Esophagus squamous epithelium (tissue), 5 donors: ENCODE measurements at regions not wholly inside any gene's neighbourhood (a gene's known extent, or its start where the extent isn't known, plus 50 kb on each side); places are given as distances from the start of the nearest gene placed in this dataset.
A peak's percentile ranks its signal among the peaks of the same experiment; 100 is the strongest.

Experiments
- DNase-seq: peaks from one replicate; lab custom pipeline; 2025; lab: John Stamatoyannopoulos, UW
- H3K27ac ChIP-seq, 4 donors: fragments of 200-600 bp; sonication (generic); one replicate each; pipeline ENCODE4 v1.5.1; 2016 to 2019; ENCODE audit warnings: mild to moderate bottlenecking in 1 of 4
- H3K27me3 ChIP-seq, 4 donors: fragments of 200-600 bp; sonication (generic); 1 replicate in 3 of 4; 2 replicates in 1 of 4; pipeline versions ENCODE4 v1.5.1 to v1.6.0; 2017 to 2021; ENCODE audit warnings: antibody characterized with exemption in 1 of 4
- H3K36me3 ChIP-seq, 3 donors: fragments of 200-600 bp; sonication (generic); one replicate each; pipeline ENCODE4 v1.5.1; 2016 to 2019
- H3K4me1 ChIP-seq, 3 donors: fragments of 200-600 bp; sonication (generic); one replicate each; pipeline ENCODE4 v1.5.1; 2017 to 2019
- H3K4me3 ChIP-seq, 4 donors: fragments of 200-600 bp; sonication (generic); 1 replicate in 3 of 4; 2 replicates in 1 of 4; pipeline ENCODE4 v1.5.1; 2016 to 2019; ENCODE audit warnings: mild to moderate bottlenecking in 2 of 4, moderate library complexity in 1 of 4
- H3K9me3 ChIP-seq, 3 donors: fragments of 200-600 bp; sonication (generic); one replicate each; pipeline ENCODE4 v1.5.1; 2016 to 2019
- POLR2A ChIP-seq, 4 donors: fragments of 450-650 bp; IDR thresholded peaks; one replicate each; pipeline ENCODE4 v1.6.1; 2017; ENCODE audit warnings: antibody characterized with exemption in 4 of 4, mild to moderate bottlenecking in 4 of 4, moderate library complexity in 3 of 4
- WGBS, 2 donors: methylation state at CpG; one replicate each; pipeline ENCODE4 v1.1.5; 2018; 5-methylcytosine and 5-hydroxymethylcytosine counted together
- intact Hi-C: fragments of 100-400 bp; cut with DNase I; formaldehyde crosslinking; loops from one replicate; pipeline ENCODE4 v1.15.0; 2022
- TF ChIP-seq, protein P1 (sequence below), 6 experiments: fragments of 450-650 bp in 4 of 6; fragments of 200-600 bp in 2 of 6; sonication (generic) in 2 of 6; IDR thresholded peaks; one replicate each; pipeline ENCODE4 v1.5.1; 2016 to 2019; ENCODE audit warnings: antibody characterized with exemption in 6 of 6, mild to moderate bottlenecking in 4 of 6, moderate library complexity in 4 of 6
- donor health status: DM: yes; HTN: yes; CAD: no.

DNA sequence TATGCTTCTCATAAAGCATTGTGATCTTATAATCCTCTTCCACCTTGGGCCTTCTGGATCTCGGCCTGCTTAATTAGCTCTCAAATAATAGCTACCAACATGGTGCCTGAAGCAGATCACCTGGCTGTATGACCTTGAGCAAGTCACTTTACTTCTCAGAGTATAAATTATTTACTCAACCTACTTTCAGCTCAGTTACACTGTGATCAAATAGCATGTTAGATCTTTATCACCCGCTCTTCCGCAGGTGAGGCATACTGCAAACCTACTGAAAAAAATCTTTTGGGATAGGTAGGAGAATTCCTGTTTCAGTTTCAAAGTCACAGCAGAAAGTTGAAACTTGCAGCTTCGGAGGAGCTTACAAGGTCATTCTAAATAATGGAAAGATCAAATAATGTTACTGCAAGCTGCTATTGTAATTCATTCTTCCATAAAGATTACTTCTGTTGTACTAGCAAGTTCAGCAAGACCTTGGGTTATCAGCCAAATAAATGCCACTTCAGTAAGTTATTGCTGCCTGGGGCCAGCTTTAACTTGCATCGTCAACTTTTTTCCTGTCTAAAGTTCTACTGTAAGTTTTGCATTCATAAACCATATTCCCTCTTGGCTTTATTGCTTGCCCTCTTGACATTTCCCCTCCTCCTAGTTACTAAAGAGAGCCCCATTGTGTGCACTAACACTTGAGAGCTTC, 268.4 kb upstream of the ATP11B start:
- Histone ChIP-seq H3K4me3 (no peak overlapping the region), H3K27me3 (no peaks in the 10 kb centered on the region), H3K4me1 (peaks cover 0 to 28% (median 0%) of the 10 kb centered on the region in 3 donors), H3K36me3 (no peaks in the 10 kb centered on the region), H3K9me3 (no peaks in the 10 kb centered on the region), H3K27ac (peak overlapping the region; percentile 11 to 77 (median 51))
- intact Hi-C loops, result no loop called here
- TF ChIP-seq, protein P1, sequence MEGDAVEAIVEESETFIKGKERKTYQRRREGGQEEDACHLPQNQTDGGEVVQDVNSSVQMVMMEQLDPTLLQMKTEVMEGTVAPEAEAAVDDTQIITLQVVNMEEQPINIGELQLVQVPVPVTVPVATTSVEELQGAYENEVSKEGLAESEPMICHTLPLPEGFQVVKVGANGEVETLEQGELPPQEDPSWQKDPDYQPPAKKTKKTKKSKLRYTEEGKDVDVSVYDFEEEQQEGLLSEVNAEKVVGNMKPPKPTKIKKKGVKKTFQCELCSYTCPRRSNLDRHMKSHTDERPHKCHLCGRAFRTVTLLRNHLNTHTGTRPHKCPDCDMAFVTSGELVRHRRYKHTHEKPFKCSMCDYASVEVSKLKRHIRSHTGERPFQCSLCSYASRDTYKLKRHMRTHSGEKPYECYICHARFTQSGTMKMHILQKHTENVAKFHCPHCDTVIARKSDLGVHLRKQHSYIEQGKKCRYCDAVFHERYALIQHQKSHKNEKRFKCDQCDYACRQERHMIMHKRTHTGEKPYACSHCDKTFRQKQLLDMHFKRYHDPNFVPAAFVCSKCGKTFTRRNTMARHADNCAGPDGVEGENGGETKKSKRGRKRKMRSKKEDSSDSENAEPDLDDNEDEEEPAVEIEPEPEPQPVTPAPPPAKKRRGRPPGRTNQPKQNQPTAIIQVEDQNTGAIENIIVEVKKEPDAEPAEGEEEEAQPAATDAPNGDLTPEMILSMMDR (IDR thresholded peaks at IDR 0.05), result no peak
- TF ChIP-seq POLR2A (IDR thresholded peaks at IDR 0.05), result no peak
- 34 to 41% methylated on average over 5 of the region's 5 CpGs for WGBS, 2 donors
- DNase-seq, result no peak

DNA sequence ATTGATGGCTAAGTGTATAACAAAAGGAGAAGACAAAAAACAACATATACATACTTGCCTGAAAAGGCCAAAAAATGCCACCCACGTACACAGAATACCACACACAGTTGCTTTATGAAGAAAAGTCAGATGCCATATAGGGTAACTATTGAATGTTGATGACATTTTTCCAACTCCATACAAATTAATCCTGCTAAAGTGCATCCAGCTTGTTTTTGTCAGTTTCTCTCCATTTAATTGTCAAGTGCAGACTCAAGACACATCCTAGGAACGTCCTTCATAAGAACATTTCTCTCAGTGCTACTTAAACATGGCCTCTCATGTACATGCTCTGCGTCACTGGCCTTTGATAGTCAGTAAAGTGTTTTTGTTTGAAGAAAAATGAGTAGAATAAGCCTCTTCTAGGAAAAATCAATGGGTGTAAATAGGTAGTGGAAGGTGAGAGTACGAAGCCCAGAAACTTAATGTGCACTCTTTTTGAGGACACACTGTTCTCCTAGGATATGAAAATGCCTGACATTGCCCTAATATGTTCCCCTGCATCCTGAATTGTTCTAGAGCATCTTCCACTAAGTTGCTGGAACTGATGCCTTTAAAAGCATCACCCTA, 267.4 kb upstream of the ATP11B start:
- intact Hi-C loops, result no loop called here
- Histone ChIP-seq H3K9me3 (no peaks in the 10 kb centered on the region), H3K4me1 (peaks cover 0 to 28% (median 0%) of the 10 kb centered on the region in 3 donors), H3K27ac (no peak overlapping the region), H3K4me3 (no peak overlapping the region), H3K36me3 (no peaks in the 10 kb centered on the region), H3K27me3 (no peaks in the 10 kb centered on the region)
- WGBS, 2 donors, result 63 to 78% methylated on average over 4 of the region's 4 CpGs
- DNase-seq, result no peak
- no peak for TF ChIP-seq POLR2A (IDR thresholded peaks at IDR 0.05)
- TF ChIP-seq, protein P1 (IDR thresholded peaks at IDR 0.05), result no peak

DNA sequence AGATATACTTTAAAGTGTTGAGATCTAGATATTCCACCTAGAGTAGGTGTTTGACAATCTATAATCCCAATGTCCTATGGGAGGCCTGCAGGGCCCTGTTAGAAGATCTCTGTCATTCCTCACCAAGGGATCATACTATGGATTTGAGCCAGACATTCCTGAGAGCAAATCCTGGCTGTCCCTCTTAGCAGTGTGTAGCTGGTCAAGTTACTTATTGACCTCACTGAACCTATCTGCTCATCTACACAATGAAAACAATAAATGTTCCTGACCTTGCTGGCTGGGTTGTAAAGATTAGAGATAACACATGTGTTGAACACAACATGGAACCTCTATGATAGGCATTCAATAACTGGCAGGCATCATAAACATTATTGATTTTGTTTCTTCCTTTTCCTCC, 265.6 kb upstream of the ATP11B start:
- no peaks in the 10 kb centered on the region for H3K36me3 ChIP-seq
- intact Hi-C loops, result no loop called here
- no peak for DNase-seq
- H3K4me1 ChIP-seq, result peaks cover 0 to 28% (median 0%) of the 10 kb centered on the region in 3 donors
- no peaks in the 10 kb centered on the region for H3K27me3 ChIP-seq
- no peak overlapping the region for H3K27ac ChIP-seq
- H3K4me3 ChIP-seq, result no peak overlapping the region
- H3K9me3 ChIP-seq, result no peaks in the 10 kb centered on the region
- TF ChIP-seq POLR2A (IDR thresholded peaks at IDR 0.05), result no peak
- TF ChIP-seq, protein P1 (IDR thresholded peaks at IDR 0.05), result no peak

DNA sequence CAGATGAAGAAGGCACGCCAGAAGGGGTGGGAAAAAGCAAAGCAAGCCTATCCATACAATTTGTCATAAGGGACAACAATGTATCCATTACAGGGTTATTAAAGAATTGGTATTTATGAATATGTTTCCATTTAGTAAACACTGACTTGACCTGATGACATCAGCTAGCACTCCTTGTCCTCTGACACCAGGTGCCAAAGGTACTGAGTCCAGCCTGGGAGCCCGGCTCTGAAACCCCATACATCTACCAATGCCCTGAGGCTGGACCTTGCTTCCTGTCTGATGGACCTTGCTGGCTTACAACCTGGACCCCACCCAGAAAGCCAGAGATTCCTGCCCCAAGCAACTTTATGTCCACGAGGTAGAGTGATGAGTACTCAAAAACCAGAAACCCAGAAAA, 263.0 kb upstream of the ATP11B start:
- TF ChIP-seq, protein P1 (IDR thresholded peaks at IDR 0.05), result no peak
- TF ChIP-seq POLR2A (IDR thresholded peaks at IDR 0.05), result no peak
- no peak for DNase-seq
- 58 to 71% methylated on average over 3 of the region's 3 CpGs for WGBS, 2 donors
- H3K4me1 ChIP-seq, result peaks cover 0 to 8% (median 0%) of the 10 kb centered on the region in 3 donors
- H3K27me3 ChIP-seq, result no peaks in the 10 kb centered on the region
- no peak overlapping the region for H3K27ac ChIP-seq
- H3K36me3 ChIP-seq, result no peaks in the 10 kb centered on the region
- no peaks in the 10 kb centered on the region for H3K9me3 ChIP-seq
- no peak overlapping the region for H3K4me3 ChIP-seq
- intact Hi-C loops, result no loop called here

DNA sequence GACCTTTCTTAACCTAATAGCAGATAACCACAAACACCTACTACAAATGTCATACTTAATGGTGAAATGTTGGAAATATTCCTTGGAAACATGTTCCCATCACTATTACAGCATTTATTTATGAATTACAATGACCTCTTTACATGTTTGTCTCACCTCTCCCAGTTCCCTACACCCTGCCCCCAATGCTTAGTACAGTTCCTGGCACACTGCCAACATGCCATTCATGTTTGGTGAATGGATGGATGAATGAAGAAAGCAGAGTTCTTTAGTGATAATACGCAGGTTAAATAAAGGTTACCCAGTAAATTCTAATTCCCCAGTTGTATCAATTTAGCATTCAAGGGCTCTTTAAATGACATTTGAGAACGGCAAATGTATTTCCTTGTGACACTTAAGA, 259.9 kb upstream of the ATP11B start:
- no peak for DNase-seq
- no peaks in the 10 kb centered on the region for H3K4me1 ChIP-seq
- H3K27me3 ChIP-seq, result no peaks in the 10 kb centered on the region
- intact Hi-C loops, result no loop called here
- no peaks in the 10 kb centered on the region for H3K36me3 ChIP-seq
- H3K9me3 ChIP-seq, result no peaks in the 10 kb centered on the region
- 66 to 75% methylated on average over 2 of the region's 2 CpGs for WGBS, 2 donors
- no peak overlapping the region for H3K4me3 ChIP-seq
- H3K27ac ChIP-seq, result no peak overlapping the region
- TF ChIP-seq POLR2A (IDR thresholded peaks at IDR 0.05), result no peak
- TF ChIP-seq, protein P1 (IDR thresholded peaks at IDR 0.05), result no peak
